ENCODE measurements at regions not wholly inside any gene's neighbourhood (a gene's known extent, or its start where the extent isn't known, plus 50 kb on each side); places are given as distances from the start of the nearest gene placed in this dataset.

- DNase-seq: no peak
- H3K9me3 ChIP-seq (ENCODE audit: severe bottlenecking): no peaks in the 10 kb centered on the region
- H3K27ac ChIP-seq: no peak overlapping the region
- H3K27me3 ChIP-seq (ENCODE audit: insufficient read depth, low read depth, severe bottlenecking): no peaks in the 10 kb centered on the region
- H3K4me3 ChIP-seq (ENCODE audit: low read depth, low read length): no peak overlapping the region
- no peak for TF ChIP-seq CTCF (IDR thresholded peaks at IDR 0.05; ENCODE audit: low read depth, low read length)
- no peaks in the 10 kb centered on the region for H3K36me3 ChIP-seq
These were observed 100.6 kb upstream of the PRR20G start for GRCh38 chr3:127388427-127388826.

- Histone ChIP-seq H3K36me3 (no peaks in the 10 kb centered on the region), H3K4me3 (ENCODE audit: low read depth, low read length) (no peak overlapping the region), H3K9me3 (ENCODE audit: severe bottlenecking) (no peaks in the 10 kb centered on the region), H3K27ac (no peak overlapping the region), H3K27me3 (ENCODE audit: insufficient read depth, low read depth, severe bottlenecking) (no peaks in the 10 kb centered on the region)
- no peak for DNase-seq
- TF ChIP-seq CTCF (IDR thresholded peaks at IDR 0.05; ENCODE audit: low read depth, low read length): no peak
These were observed 99.8 kb upstream of the PRR20G start for GRCh38 chr3:127387556-127388153.

GRCh38 chr3:127387119-127387518 is 99.3 kb upstream of the PRR20G start:
- Histone ChIP-seq H3K27me3 (ENCODE audit: insufficient read depth, low read depth, severe bottlenecking) (no peaks in the 10 kb centered on the region), H3K27ac (no peak overlapping the region), H3K4me3 (ENCODE audit: low read depth, low read length) (no peak overlapping the region), H3K9me3 (ENCODE audit: severe bottlenecking) (no peaks in the 10 kb centered on the region), H3K36me3 (no peaks in the 10 kb centered on the region)
- DNase-seq: no peak
- no peak for TF ChIP-seq CTCF (IDR thresholded peaks at IDR 0.05; ENCODE audit: low read depth, low read length)

- no peak overlapping the region for H3K4me3 ChIP-seq (ENCODE audit: low read depth, low read length)
- DNase-seq: no peak
- H3K27me3 ChIP-seq (ENCODE audit: insufficient read depth, low read depth, severe bottlenecking): no peaks in the 10 kb centered on the region
- H3K36me3 ChIP-seq: no peaks in the 10 kb centered on the region
- no peak overlapping the region for H3K27ac ChIP-seq
- TF ChIP-seq CTCF (IDR thresholded peaks at IDR 0.05; ENCODE audit: low read depth, low read length): no peak
- peaks cover 4% of the 10 kb centered on the region for H3K9me3 ChIP-seq (ENCODE audit: severe bottlenecking)
These were observed 98.6 kb upstream of the PRR20G start for GRCh38 chr3:127386490-127386889.

GRCh38 chr3:127385540-127385870 is 97.7 kb upstream of the PRR20G start:
- peaks cover 7% of the 10 kb centered on the region for H3K9me3 ChIP-seq (ENCODE audit: severe bottlenecking)
- TF ChIP-seq CTCF (IDR thresholded peaks at IDR 0.05; ENCODE audit: low read depth, low read length): no peak
- no peaks in the 10 kb centered on the region for H3K27me3 ChIP-seq (ENCODE audit: insufficient read depth, low read depth, severe bottlenecking)
- H3K4me3 ChIP-seq (ENCODE audit: low read depth, low read length): no peak overlapping the region
- no peaks in the 10 kb centered on the region for H3K36me3 ChIP-seq
- H3K27ac ChIP-seq: no peak overlapping the region
- no peak for DNase-seq
